ENCODE measurements at regions not wholly inside any gene's neighbourhood (a gene's known extent, or its start where the extent isn't known, plus 50 kb on each side); places are given as distances from the start of the nearest gene placed in this dataset.

GRCh38 chr6:119799596-119800509, 450.3 kb upstream of the MAN1A1 start:
- H2BK15ac ChIP-seq (ENCODE audit: low read depth, low read length) = no peak overlapping the region
- H3K4me3 ChIP-seq (ENCODE audit: insufficient read depth, low read depth, low read length) = no peak overlapping the region
- H4K91ac ChIP-seq (ENCODE audit: insufficient read depth, low read depth, low read length) = no peak overlapping the region
- no peak overlapping the region for H3K14ac ChIP-seq (replicated peaks; ENCODE audit: low read depth, low read length)
- no peak overlapping the region for H3K18ac ChIP-seq (ENCODE audit: low read depth, low read length)
- H3K4me1 ChIP-seq (ENCODE audit: control insufficient read depth, insufficient read depth, low read length) = no peaks in the 10 kb centered on the region
- no peaks in the 10 kb centered on the region for H3K9me3 ChIP-seq (ENCODE audit: control insufficient read depth, insufficient read depth, low read length)
- H2AK9ac ChIP-seq (replicated peaks; ENCODE audit: low read depth, low read length, poor library complexity) = no peak overlapping the region
- in situ Hi-C loops (cut with MboI; ENCODE audit: low sequenced_read_pairs) (no loop called here), dilution Hi-C loops (cut with HindIII; ENCODE audit: low sequenced_read_pairs, unreplicated experiment) (no loop called here), intact Hi-C loops (cut with micrococcal nuclease) (no loop called here)
- H2AK5ac ChIP-seq (ENCODE audit: low read depth, low read length) = no peak overlapping the region
- H3K9ac ChIP-seq (ENCODE audit: low read depth, low read length) = no peak overlapping the region
- no peak overlapping the region for H4K5ac ChIP-seq (ENCODE audit: low read depth, low read length)
- no TSS peak for BruUV-seq (replicated peaks)
- H3K9me1 ChIP-seq (ENCODE audit: insufficient read depth, low read length) = no peaks in the 10 kb centered on the region
- no peak for DNase-seq
- POLR2A ChIA-PET (ENCODE audit: unreplicated experiment) = no interaction called here
- no peak overlapping the region for H2BK5ac ChIP-seq (ENCODE audit: low read depth, low read length, poor library complexity, severe bottlenecking)
- no peak for ATAC-seq (ENCODE audit: low read depth)
- no peak overlapping the region for H3K4me2 ChIP-seq (ENCODE audit: low read depth, low read length)
- no CpG with 5 or more reads among the region's 5 CpGs for WGBS, 2 experiments (ENCODE audit: extremely low coverage in 2 of 2, insufficient read length in 1 of 2)
- H2BK20ac ChIP-seq (ENCODE audit: low read depth, low read length) = no peak overlapping the region
- H3K56ac ChIP-seq (ENCODE audit: extremely low read depth, insufficient read depth, low read length) = no peak overlapping the region
- H3K27me3 ChIP-seq (ENCODE audit: control insufficient read depth, insufficient read depth, low read length) = no peaks in the 10 kb centered on the region
- no peak overlapping the region for H2AFZ ChIP-seq (replicated peaks; ENCODE audit: low read length, poor library complexity)
- no peaks in the 10 kb centered on the region for H4K20me1 ChIP-seq (ENCODE audit: insufficient read depth, low read length)
- H4K8ac ChIP-seq (ENCODE audit: low read depth in 2 of 2, low read length in 2 of 2) = no peak overlapping the region
- no peaks in the 10 kb centered on the region for H3K79me1 ChIP-seq (ENCODE audit: low read depth in 1 of 2, low read length in 2 of 2)
- no peak overlapping the region for H3K27ac ChIP-seq (ENCODE audit: insufficient read depth, low read length)
- TF ChIP-seq RCOR1 (IDR thresholded peaks at IDR 0.05; ENCODE audit: insufficient replicate concordance, low read length) (no peak), MAFK (IDR thresholded peaks at IDR 0.05; ENCODE audit: low read depth, low read length) (no peak), CTCF (conservative IDR thresholded peaks at IDR 0.05; ENCODE audit: low read depth, low read length) (no peak), SMC3 (IDR thresholded peaks at IDR 0.05; ENCODE audit: low read depth, low read length) (no peak), NFE2L2 (IDR thresholded peaks at IDR 0.05; ENCODE audit: low read depth, low read length) (no peak), MAZ (IDR thresholded peaks at IDR 0.05; ENCODE audit: borderline replicate concordance, low read depth, low read length) (no peak), RFX5 (IDR thresholded peaks at IDR 0.05; ENCODE audit: low read depth, low read length) (no peak), RAD21 (IDR thresholded peaks at IDR 0.05; ENCODE audit: low read length) (no peak), USF2 (IDR thresholded peaks at IDR 0.05; ENCODE audit: low read depth, low read length) (no peak), CEBPB (IDR thresholded peaks at IDR 0.05; ENCODE audit: low read depth, low read length) (no peak), POLR2A (IDR thresholded peaks at IDR 0.05; ENCODE audit: low read depth, low read length) (no peak), MXI1 (IDR thresholded peaks at IDR 0.05; ENCODE audit: borderline replicate concordance, low read depth, low read length) (no peak), BHLHE40 (IDR thresholded peaks at IDR 0.05; ENCODE audit: low read depth, low read length) (no peak)
- H3K36me3 ChIP-seq (ENCODE audit: control insufficient read depth, insufficient read depth, low read length) = no peaks in the 10 kb centered on the region
- no peak overlapping the region for H2BK120ac ChIP-seq (ENCODE audit: low read depth, low read length)
- no peak overlapping the region for H3K23ac ChIP-seq (ENCODE audit: low read depth, low read length)
- H3K4ac ChIP-seq (ENCODE audit: low read depth, low read length) = no peak overlapping the region
- CTCF ChIA-PET = no interaction called here

Data from IMR-90 (cell line).